GM21447 (cell line): ENCODE measurements at regions not wholly inside any gene's neighbourhood (a gene's known extent, or its start where the extent isn't known, plus 50 kb on each side); places are given as distances from the start of the nearest gene placed in this dataset.
A peak's percentile ranks its signal among the peaks of the same experiment; 100 is the strongest.
"Not testable (repeated sequence)": the region's sequence is repeated elsewhere in the genome, so short reads cannot be mapped to it uniquely, and the experiment has no call there.

Source experiments
- ATAC-seq: cut with Tn5 transposase; IDR thresholded peaks from one replicate; pipeline ENCODE4 v1.9.1; 2021; ENCODE audit not compliant: unreplicated experiment

- ATAC-seq, result no peak
These were observed 372.1 kb upstream of the TMEFF2 start for GRCh38 chr2:192566863-192567262.

GRCh38 chr2:192560326-192560725 is 365.6 kb upstream of the TMEFF2 start:
- no peak for ATAC-seq

- no peak for ATAC-seq
These were observed 364.9 kb upstream of the TMEFF2 start for GRCh38 chr2:192559587-192559986.

- no peak for ATAC-seq
These were observed 363.9 kb upstream of the TMEFF2 start for GRCh38 chr2:192558637-192559036.

DNA sequence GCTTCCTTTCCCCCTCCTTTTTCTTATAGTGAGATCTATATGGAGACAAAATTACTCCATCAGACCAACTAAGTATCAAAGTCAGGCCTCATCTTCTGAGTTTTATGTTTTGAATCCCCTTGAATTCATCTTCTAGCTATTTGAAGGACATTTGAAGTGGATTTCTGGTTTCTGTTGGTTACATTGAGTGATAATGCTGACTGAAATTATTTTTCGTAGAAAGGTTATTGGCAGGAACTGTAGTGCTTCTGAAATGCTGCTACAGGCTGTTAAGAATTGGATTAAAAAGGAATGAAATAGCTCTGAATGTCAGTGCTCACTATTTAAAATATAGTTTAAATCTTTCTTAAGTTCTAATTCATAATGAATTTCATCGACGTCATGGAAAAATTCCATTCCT is 361.0 kb upstream of the TMEFF2 start:
- no peak for ATAC-seq

DNA sequence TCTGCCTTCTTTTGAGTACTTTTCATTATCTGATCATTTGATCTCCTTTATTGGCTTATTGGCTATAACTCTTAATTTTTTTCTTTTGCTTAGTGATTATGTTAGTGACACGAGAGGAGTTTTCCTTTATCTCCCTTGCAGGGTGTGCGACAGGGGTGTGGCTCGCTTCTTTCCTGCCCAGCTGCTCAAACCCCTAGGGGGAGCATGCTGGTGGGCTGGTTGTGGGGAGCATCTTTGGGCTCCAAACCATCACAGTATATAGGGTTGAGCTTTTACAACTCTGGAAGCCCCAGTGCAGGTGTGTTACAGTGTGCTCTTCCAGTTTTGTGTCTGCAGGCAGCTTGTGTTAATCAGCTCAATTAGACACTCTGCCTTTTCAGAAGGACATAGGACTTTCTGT is 357.0 kb upstream of the TMEFF2 start:
- no peak for ATAC-seq

GRCh38 chr2:192546565-192546964 is 351.8 kb upstream of the TMEFF2 start:
- ATAC-seq, result no peak

DNA sequence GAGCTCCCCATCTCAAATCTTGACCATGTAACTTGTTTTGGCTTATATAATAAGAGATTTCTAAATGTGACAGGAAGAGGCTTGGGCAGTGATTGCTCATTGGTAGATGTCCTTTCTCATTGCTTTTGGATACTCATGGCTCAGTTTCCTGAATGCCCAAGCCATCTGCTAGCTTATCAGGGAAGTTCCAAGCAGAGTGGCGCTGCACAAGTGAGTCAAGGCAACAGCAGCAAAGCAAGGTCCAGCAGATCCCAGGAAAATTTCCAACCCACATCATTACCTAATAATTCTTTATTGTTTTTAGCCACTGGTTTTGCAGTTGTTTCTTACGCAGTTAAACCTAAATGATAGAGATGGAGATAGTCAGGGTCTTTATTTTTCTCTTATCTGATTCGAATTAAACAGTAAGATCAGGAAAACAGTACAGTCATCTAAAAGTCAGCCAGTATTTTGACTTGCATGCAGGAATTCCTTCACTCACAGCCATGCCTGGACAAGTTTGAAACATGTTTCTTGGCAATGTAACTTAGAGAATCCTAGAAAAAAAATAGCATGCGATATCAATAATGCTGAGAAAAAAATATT is 349.7 kb upstream of the TMEFF2 start:
- ATAC-seq, result no peak

- ATAC-seq, result not testable (repeated sequence)
These were observed 347.7 kb upstream of the TMEFF2 start for GRCh38 chr2:192542148-192543066.

DNA sequence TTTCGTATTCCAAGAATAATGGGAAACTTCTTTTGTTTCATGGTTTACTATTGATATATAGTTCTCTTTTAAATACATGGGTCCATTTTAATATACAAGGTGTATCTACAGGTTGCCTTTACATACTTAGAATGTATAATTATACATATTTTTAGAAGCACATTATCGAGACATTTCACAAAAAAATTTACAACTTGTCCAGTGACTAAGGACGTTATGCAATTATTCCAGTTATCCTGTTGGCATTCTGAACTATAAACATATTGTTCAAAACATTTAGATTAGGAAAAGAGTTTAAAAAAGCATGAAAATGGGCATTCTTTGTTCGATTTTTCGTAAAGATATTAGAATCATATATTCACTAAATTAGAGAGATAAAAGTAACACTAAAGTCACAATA is 344.6 kb upstream of the TMEFF2 start:
- ATAC-seq, result no peak

- no peak for ATAC-seq
These were observed 342.3 kb upstream of the TMEFF2 start for GRCh38 chr2:192536922-192537624.

GRCh38 chr2:192535956-192536921 is 341.5 kb upstream of the TMEFF2 start:
- ATAC-seq, result no peak

DNA sequence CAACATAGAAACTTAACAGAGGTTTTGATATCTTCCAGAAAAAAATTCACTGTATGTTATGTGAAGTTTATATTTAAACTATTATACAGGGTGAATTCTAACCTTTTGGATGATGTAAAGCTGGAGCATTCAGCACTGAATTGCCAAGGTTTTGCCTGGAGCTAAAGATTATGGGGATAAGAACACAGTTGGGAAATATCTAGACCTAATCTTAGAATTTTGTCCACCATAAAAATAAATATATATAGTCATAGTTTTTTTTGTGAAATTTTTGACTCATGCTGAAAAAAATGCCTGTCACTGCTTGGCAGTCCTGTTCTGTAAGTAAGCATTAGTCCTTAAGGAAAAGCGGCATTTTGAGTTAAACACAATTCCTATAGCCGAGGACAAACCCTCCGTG is 339.3 kb upstream of the TMEFF2 start:
- no peak for ATAC-seq

GRCh38 chr2:192524642-192525251 is 330.0 kb upstream of the TMEFF2 start:
- not testable (repeated sequence) for ATAC-seq

- not testable (repeated sequence) for ATAC-seq
These were observed 329.5 kb upstream of the TMEFF2 start for GRCh38 chr2:192524214-192524613.

DNA sequence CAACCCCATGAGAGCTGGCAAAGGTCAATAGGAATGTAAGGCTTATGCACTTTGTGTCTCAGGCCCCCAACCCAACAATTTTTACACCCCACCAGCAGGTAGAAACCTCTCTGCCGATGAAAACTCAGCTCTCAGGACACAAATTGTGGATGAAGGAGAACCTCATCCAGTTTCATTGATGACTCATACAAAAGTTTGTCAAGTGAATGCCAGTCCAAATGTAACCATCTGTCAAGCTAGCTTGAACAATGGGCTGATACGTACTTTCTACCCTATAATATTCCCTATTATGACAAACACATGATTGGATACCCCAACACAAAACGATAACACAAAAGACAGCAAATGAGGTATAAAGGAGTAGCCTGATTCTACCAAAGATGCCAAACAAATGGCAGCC is 321.2 kb upstream of the TMEFF2 start:
- ATAC-seq, result no peak

DNA sequence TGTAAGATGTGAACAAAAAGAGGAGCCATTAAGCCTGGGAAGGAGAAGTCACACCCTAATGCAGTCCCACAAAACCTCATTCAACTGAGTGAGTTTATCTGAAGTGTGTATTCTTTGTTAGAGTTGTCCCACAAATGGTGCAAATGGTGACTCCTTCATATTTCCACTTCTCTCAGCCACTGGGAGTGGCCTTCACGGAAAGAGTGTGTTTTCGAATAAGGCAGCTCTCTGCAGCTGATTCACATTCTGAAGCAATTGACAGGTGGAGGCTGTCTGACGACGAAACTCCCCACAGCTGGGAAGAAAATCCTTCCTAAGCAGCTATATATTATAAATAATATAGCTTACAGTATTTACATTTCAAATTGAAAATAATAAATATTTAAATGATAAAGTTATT is 318.8 kb upstream of the TMEFF2 start:
- ATAC-seq, result no peak

DNA sequence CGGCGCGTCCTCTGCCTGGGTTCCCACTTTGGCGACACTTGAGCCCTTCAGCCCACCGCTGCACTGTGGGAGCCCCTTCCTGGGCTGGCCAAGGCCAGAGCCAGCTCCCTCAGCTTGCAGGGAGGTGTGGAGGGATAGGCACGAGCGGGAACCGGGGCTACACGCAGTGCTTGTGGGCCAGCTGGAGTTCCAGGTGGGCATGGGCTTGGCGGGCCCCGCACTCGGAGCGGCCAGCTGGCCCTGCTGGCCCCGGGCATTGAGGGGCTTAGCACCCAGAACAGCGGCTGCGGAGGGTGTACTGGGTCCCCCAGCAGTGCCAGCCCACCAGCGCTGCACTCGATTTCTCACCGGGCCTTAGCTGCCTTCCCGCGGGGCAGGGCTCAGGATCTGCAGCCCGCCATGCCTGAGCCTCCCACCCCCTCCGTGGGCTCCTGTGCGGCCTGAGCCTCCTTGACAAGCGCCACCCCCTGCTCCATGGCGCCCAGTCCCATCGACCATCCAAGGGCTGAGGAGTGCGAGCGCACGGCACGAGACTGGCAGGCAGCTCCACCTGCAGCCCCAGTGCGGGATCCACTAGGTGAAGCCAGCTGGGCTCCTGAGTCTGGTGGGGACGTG is 313.2 kb upstream of the TMEFF2 start:
- ATAC-seq, result not testable (repeated sequence)

GRCh38 chr2:192500550-192501200 is 305.9 kb upstream of the TMEFF2 start:
- peak; percentile 47 for ATAC-seq
